ENCODE measurements at regions not wholly inside any gene's neighbourhood (a gene's known extent, or its start where the extent isn't known, plus 50 kb on each side); places are given as distances from the start of the nearest gene placed in this dataset.
"Not testable (repeated sequence)": the region's sequence is repeated elsewhere in the genome, so short reads cannot be mapped to it uniquely, and the experiment has no call there.

- no peak for DNase-seq (ENCODE audit: extremely low read depth in 1 of 11, low read depth in 9 of 11, low spot score in 4 of 11)
These were observed 119.2 kb upstream of the CMC1 start for GRCh38 chr3:28122227-28122626.

- no peak for DNase-seq (ENCODE audit: extremely low read depth in 1 of 11, low read depth in 9 of 11, low spot score in 4 of 11)
These were observed 116.5 kb upstream of the CMC1 start for GRCh38 chr3:28124882-28125281.

- DNase-seq (ENCODE audit: extremely low read depth in 1 of 11, low read depth in 9 of 11, low spot score in 4 of 11): no peak
These were observed 116.1 kb upstream of the CMC1 start for GRCh38 chr3:28125342-28125741.

- DNase-seq (ENCODE audit: extremely low read depth in 1 of 11, low read depth in 9 of 11, low spot score in 4 of 11): no peak
These were observed 110.6 kb upstream of the CMC1 start for GRCh38 chr3:28130836-28131235.

GRCh38 chr3:28132941-28133340 lies 108.5 kb upstream of the CMC1 start:
- no peak for DNase-seq (ENCODE audit: extremely low read depth in 1 of 11, low read depth in 9 of 11, low spot score in 4 of 11)

- no peak for DNase-seq (ENCODE audit: extremely low read depth in 1 of 11, low read depth in 9 of 11, low spot score in 4 of 11)
These were observed 107.2 kb upstream of the CMC1 start for GRCh38 chr3:28134198-28134597.

GRCh38 chr3:28134792-28135375 lies 106.5 kb upstream of the CMC1 start:
- DNase-seq (ENCODE audit: extremely low read depth in 1 of 11, low read depth in 9 of 11, low spot score in 4 of 11): no peak

GRCh38 chr3:28136607-28137216 lies 104.7 kb upstream of the CMC1 start:
- no peak for DNase-seq (ENCODE audit: extremely low read depth in 1 of 11, low read depth in 9 of 11, low spot score in 4 of 11)

- no peak for DNase-seq (ENCODE audit: extremely low read depth in 1 of 11, low read depth in 9 of 11, low spot score in 4 of 11)
These were observed 103.3 kb upstream of the CMC1 start for GRCh38 chr3:28138043-28138610.

GRCh38 chr3:28139288-28139687 lies 102.1 kb upstream of the CMC1 start:
- no peak for DNase-seq (ENCODE audit: extremely low read depth in 1 of 11, low read depth in 9 of 11, low spot score in 4 of 11)

GRCh38 chr3:28139967-28140634 lies 101.3 kb upstream of the CMC1 start:
- DNase-seq (ENCODE audit: extremely low read depth in 1 of 11, low read depth in 9 of 11, low spot score in 4 of 11): no peak

- no peak for DNase-seq (ENCODE audit: extremely low read depth in 1 of 11, low read depth in 9 of 11, low spot score in 4 of 11)
These were observed 100.8 kb upstream of the CMC1 start for GRCh38 chr3:28140664-28141063.

GRCh38 chr3:28149960-28150359 lies 91.5 kb upstream of the CMC1 start:
- DNase-seq (ENCODE audit: extremely low read depth in 1 of 11, low read depth in 9 of 11, low spot score in 4 of 11): no peak

GRCh38 chr3:28150465-28151206 lies 90.8 kb upstream of the CMC1 start:
- no peak for DNase-seq (ENCODE audit: extremely low read depth in 1 of 11, low read depth in 9 of 11, low spot score in 4 of 11)

GRCh38 chr3:28151207-28151550 lies 90.2 kb upstream of the CMC1 start:
- DNase-seq (ENCODE audit: extremely low read depth in 1 of 11, low read depth in 9 of 11, low spot score in 4 of 11): no peak

- DNase-seq (ENCODE audit: extremely low read depth in 1 of 11, low read depth in 9 of 11, low spot score in 4 of 11): no peak
These were observed 89.7 kb upstream of the CMC1 start for GRCh38 chr3:28151608-28152228.

- DNase-seq (ENCODE audit: extremely low read depth in 1 of 11, low read depth in 9 of 11, low spot score in 4 of 11): no peak
These were observed 85.8 kb upstream of the CMC1 start for GRCh38 chr3:28155631-28156030.

- DNase-seq (ENCODE audit: extremely low read depth in 1 of 11, low read depth in 9 of 11, low spot score in 4 of 11): not testable (repeated sequence)
These were observed 84.8 kb upstream of the CMC1 start for GRCh38 chr3:28156599-28156998.

GRCh38 chr3:28171962-28172361 lies 69.5 kb upstream of the CMC1 start:
- DNase-seq (ENCODE audit: extremely low read depth in 1 of 11, low read depth in 9 of 11, low spot score in 4 of 11): no peak

Measured in renal cortex interstitium (tissue), 11 donors.